Coronary artery (tissue), 2 donors: ENCODE measurements at regions not wholly inside any gene's neighbourhood (a gene's known extent, or its start where the extent isn't known, plus 50 kb on each side); places are given as distances from the start of the nearest gene placed in this dataset.

Experiments
- DNase-seq: peaks from one replicate; pipeline ENCODE4 v3.0.0-alpha.2; 2017; ENCODE audit warnings: low spot score
- H3K27ac ChIP-seq, 2 donors: fragments of 200-600 bp; sonication (generic); one replicate each; pipeline ENCODE4 v1.5.1; 2016 to 2019
- H3K4me3 ChIP-seq: fragments of 200-600 bp; sonication (generic); 2 replicates; pipeline ENCODE4 v1.5.1; 2016; ENCODE audit warnings: mild to moderate bottlenecking, moderate library complexity
- TF ChIP-seq, protein P1 (sequence below): fragments of 200-600 bp; sonication (generic); IDR thresholded peaks from one replicate; pipeline ENCODE4 v1.5.1; 2019; ENCODE audit warnings: antibody characterized with exemption

DNA sequence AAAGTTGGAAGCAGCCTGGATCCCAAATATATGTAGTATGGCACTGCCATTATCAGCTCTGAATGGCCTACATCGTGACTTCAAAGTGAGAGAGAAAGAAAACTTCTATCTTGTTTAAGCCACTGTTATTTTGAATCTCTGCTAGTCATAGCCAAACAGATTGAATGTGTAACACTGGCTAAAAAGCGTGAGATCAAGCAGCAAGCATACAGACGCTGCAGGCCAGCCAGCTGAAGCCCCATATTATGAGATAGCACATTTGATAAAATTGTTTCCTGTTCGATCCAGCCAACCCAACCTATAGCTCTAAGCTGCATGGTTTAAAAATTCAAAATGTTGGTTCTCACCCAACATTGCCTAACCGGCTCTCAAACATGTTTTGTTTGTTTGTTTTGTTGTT is 95.0 kb downstream of the DUSP6 start:
- DNase-seq: no peak
- TF ChIP-seq, protein P1, sequence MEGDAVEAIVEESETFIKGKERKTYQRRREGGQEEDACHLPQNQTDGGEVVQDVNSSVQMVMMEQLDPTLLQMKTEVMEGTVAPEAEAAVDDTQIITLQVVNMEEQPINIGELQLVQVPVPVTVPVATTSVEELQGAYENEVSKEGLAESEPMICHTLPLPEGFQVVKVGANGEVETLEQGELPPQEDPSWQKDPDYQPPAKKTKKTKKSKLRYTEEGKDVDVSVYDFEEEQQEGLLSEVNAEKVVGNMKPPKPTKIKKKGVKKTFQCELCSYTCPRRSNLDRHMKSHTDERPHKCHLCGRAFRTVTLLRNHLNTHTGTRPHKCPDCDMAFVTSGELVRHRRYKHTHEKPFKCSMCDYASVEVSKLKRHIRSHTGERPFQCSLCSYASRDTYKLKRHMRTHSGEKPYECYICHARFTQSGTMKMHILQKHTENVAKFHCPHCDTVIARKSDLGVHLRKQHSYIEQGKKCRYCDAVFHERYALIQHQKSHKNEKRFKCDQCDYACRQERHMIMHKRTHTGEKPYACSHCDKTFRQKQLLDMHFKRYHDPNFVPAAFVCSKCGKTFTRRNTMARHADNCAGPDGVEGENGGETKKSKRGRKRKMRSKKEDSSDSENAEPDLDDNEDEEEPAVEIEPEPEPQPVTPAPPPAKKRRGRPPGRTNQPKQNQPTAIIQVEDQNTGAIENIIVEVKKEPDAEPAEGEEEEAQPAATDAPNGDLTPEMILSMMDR: no peak
- Histone ChIP-seq H3K27ac (no peak overlapping the region), H3K4me3 (no peak overlapping the region)

DNA sequence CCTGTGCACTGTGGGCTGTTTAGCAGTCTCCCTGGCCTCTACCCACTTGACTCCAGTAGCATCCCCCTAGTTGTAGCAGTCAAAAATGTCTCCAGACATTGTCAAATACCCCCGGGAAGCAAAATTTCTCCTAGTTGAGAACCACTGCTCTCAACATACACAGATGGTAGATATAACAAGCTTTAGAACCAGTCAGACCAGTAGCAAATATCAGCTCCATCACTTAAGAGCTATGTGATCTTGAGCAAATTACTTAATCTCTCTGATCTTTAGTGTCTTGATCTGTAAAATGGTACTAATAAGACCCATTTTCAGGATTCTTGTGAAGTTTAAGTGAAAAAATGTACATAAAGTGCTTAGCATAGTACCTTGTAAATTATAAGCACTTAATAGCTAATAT is 96.2 kb downstream of the DUSP6 start:
- DNase-seq: no peak
- Histone ChIP-seq H3K27ac (no peak overlapping the region), H3K4me3 (no peak overlapping the region)
- TF ChIP-seq, protein P1: no peak

DNA sequence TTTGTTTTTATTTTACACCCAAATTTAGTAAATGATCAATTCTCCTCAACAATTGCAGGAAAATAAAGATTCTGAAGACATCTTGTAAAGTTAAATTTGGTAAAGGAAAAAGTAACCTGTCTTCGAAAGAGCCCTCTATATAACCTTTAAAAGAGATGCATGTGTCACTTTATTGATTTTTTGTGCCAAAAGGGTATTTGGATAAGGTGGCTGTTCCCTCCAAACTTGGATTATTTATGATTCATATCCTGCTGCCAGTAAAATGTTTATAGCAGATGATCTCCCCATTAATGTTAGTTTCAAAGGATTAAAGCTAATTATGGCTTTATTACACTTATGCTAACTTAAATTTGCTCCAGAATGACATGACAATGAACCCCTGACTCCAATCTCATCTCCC is 98.8 kb downstream of the DUSP6 start:
- TF ChIP-seq, protein P1: no peak
- DNase-seq: no peak
- Histone ChIP-seq H3K27ac (no peak overlapping the region), H3K4me3 (no peak overlapping the region)

DNA sequence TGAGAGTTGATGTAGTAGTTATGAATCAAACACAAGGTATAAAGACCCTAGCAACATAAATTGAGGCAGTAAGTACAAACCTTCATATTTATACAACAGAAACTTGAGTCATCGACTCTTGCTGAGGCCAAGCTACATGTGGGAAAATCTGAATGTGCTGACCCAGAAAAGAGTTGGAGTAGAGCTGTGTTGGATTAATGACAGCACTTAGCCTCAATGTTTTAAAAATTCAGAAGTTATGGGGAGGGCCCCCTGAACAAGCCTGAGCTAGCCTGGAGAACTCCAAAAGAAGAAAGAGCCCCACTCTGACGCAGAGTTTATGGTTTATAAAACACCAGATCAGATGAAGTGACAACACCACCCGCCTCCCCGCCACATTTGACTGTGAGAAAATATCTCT is 100.0 kb downstream of the DUSP6 start:
- no peak for DNase-seq
- TF ChIP-seq, protein P1: no peak
- no peak overlapping the region for H3K4me3 ChIP-seq
- peak overlapping the region in 1 of 2 donors; percentile 7 for H3K27ac ChIP-seq

DNA sequence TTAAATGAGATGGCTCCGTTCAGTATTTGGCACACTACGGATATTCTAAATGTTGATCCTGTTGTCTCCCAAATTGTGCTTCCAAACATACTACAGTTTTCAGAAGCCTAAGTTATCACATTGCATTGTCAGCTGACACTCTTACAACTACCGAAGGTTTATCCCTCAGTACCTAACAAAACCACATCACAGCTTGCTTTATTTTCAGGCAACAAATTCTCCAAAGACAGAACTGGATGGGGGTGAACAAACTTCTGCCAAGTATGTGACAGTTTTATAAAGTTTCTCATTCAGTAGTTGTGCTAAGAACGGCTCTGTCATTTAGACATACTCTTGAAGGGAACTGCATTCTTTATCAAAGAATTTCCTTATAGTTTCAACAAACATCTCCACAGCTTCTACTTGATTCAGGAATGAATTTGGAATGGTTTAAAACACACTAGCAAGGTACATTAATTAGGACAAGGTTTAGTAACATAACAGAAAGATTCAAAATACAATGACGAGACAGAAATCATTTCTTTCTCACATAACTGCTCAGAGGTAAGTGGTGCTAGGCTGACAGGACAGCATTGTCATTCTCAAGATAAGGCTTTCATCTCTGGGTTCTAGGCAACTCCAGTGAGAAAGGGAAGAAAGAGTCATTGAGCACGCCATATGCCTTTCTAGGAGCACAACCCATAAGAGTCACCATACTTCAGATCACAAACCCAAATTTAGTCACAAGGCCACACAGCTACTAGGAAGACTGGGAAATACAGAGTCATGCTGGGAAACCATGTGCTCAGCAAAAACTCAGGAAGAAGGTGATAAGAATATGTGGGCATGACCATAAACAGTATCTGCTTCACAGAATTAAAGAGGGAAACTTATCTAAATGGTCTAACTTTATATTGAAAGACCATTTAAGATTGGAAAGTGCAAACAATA is 100.7 kb downstream of the DUSP6 start:
- TF ChIP-seq, protein P1: no peak
- Histone ChIP-seq H3K4me3 (no peak overlapping the region), H3K27ac (peak overlapping the region in 1 of 2 donors; percentile 7)
- no peak for DNase-seq

DNA sequence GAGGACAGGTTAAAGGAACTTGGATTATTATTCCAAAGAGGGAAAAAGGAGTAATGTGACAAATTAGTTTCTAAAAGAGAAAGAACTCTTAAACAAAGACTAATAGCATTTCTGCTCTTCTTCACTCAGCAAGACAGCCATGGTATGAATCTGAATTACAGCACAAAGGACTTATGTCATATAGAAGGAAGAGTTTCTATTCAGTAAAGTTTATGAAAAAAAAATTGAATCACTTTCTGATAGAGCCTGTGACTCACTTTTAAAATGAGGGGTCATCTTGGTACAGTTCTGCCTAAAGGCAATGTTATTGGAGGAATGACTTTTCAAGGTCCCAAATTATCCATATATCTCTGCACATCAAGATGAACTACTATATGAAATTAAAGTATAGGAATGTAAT is 101.7 kb downstream of the DUSP6 start:
- no peak overlapping the region for H3K27ac ChIP-seq
- TF ChIP-seq, protein P1: no peak
- DNase-seq: no peak
- H3K4me3 ChIP-seq: no peak overlapping the region

DNA sequence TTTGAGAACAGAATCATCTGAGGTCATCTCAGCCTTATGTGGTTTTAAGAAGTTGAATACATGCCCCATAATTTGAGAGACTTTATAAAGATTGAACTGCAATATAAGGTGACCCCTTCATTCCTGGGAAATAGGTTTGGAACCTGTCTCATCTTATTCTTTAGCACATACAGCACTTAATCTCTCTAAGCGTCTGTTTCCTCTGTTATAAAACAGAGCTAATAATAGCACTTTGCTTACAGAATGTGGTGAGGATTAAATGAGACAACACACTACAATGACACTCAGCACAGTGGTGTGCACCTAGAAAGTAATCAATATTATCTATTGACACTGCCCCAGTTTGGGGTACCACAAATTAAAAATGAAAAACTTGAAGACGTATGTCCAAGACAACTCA is 102.1 kb downstream of the DUSP6 start:
- Histone ChIP-seq H3K4me3 (no peak overlapping the region), H3K27ac (no peak overlapping the region)
- DNase-seq: no peak
- TF ChIP-seq, protein P1: no peak
